ENCODE measurements at regions not wholly inside any gene's neighbourhood (a gene's known extent, or its start where the extent isn't known, plus 50 kb on each side); places are given as distances from the start of the nearest gene placed in this dataset.

GRCh38 chr3:157585386-157585785, 82.2 kb upstream of the VEPH1 start:
- H3K56ac ChIP-seq (ENCODE audit: insufficient read length, low read depth, low read length): no peak overlapping the region

More at GRCh38 chr3:157585386-157585785, 82.2 kb upstream of the VEPH1 start:
- Histone ChIP-seq H4K8ac (replicated peaks; ENCODE audit: insufficient read length, low read depth, low read length) (no peak overlapping the region), H2BK15ac (ENCODE audit: low read depth, low read length) (no peak overlapping the region), H3T11ph (ENCODE audit: low read length) (no peak overlapping the region), H3K4ac (ENCODE audit: low read depth, low read length) (no peak overlapping the region), H3K23ac (ENCODE audit: insufficient read length, low read depth, low read length) (no peak overlapping the region), H4K91ac (ENCODE audit: insufficient read length, low read depth, low read length) (no peak overlapping the region), H3K27me3 (ENCODE audit: insufficient read depth, low read length) (no peaks in the 10 kb centered on the region), H3K9me3 (ENCODE audit: control insufficient read depth, low read depth, low read length) (no peaks in the 10 kb centered on the region), H2BK120ac (ENCODE audit: low read depth, low read length, poor library complexity, severe bottlenecking) (no peak overlapping the region), H3K79me1 (ENCODE audit: insufficient read depth, low read depth, low read length, poor library complexity, severe bottlenecking) (no peaks in the 10 kb centered on the region), H4K5ac (ENCODE audit: insufficient read length, low read depth, low read length) (no peak overlapping the region), H3K79me2 (ENCODE audit: insufficient read depth, low read length) (no peaks in the 10 kb centered on the region), H2BK5ac (ENCODE audit: insufficient read length, low read length) (no peak overlapping the region), H3K4me1 (ENCODE audit: insufficient read depth, low read length) (peaks cover 4% of the 10 kb centered on the region; the same call in 1 of the 2 replicates), H3K14ac (ENCODE audit: insufficient read depth, low read length) (no peak overlapping the region), H3K23me2 (ENCODE audit: insufficient read length, low read depth, low read length, poor library complexity, severe bottlenecking) (no peaks in the 10 kb centered on the region), H3K18ac (ENCODE audit: insufficient read length, low read depth, low read length) (no peak overlapping the region), H2BK20ac (ENCODE audit: low read depth, low read length, poor library complexity, severe bottlenecking) (no peak overlapping the region), H4K20me1 (ENCODE audit: control insufficient read depth, insufficient read depth, insufficient read length) (no peaks in the 10 kb centered on the region), H3K4me2 (ENCODE audit: insufficient read depth, insufficient read length, low read length) (no peak overlapping the region), H2AFZ (ENCODE audit: low read length) (no peak overlapping the region), H2AK5ac (ENCODE audit: insufficient read length, low read length) (no peak overlapping the region), H3K9ac (ENCODE audit: extremely low read depth, insufficient read length, low read length) (no peak overlapping the region), H2BK12ac (ENCODE audit: insufficient read length, low read depth, low read length) (no peak overlapping the region), H3K27ac (ENCODE audit: insufficient read length, low read depth, low read length) (no peak overlapping the region)
- no CpG with 5 or more reads among the region's 12 CpGs for WGBS (ENCODE audit: extremely low coverage, insufficient read length, low lambda C conversion rate)
- peaks cover 3 to 11% (median 10%) of the 10 kb centered on the region in 3 experiments for H3K36me3 Mint-ChIP-seq (ENCODE audit: insufficient read depth in 1 of 3, low read depth in 3 of 3)
- no peak for DNase-seq
- H3K27me3 Mint-ChIP-seq (ENCODE audit: low read depth): peaks cover 2% of the 10 kb centered on the region; the same call in 1 of the 2 replicates
- TF ChIP-seq CTCF (conservative IDR thresholded peaks at IDR 0.05): no peak
- peaks cover 3 to 13% of the 10 kb centered on the region in 2 experiments for H3K4me1 Mint-ChIP-seq
- no peak overlapping the region for H3K4me3 Mint-ChIP-seq
- H3K27ac Mint-ChIP-seq: no peak overlapping the region
- peaks cover 11 to 12% of the 10 kb centered on the region in 2 experiments for H3K9me3 Mint-ChIP-seq

Data from H9 (cell line).